Liver (tissue), 8 donors: ENCODE measurements at regions not wholly inside any gene's neighbourhood (a gene's known extent, or its start where the extent isn't known, plus 50 kb on each side); places are given as distances from the start of the nearest gene placed in this dataset.

Experiments
- DNase-seq: peaks from one replicate; pipeline ENCODE4 v3.0.0-alpha.2; 2017; ENCODE audit warnings: low spot score
- H3K27ac ChIP-seq, 2 donors: one replicate each; pipeline ENCODE4 v1.7.0; 2013; ENCODE audit warnings: inconsistent platforms in 2 of 2, low read length in 2 of 2, control low read depth in 1 of 2, low read depth in 1 of 2, mild to moderate bottlenecking in 1 of 2
- H3K27me3 ChIP-seq, 4 donors: one replicate each; pipeline versions ENCODE4 v1.6.1 to v1.7.0; 2013; ENCODE audit warnings: low read length in 3 of 4, inconsistent platforms in 1 of 4, mild to moderate bottlenecking in 1 of 4, moderate library complexity in 1 of 4; ENCODE audit not compliant: control insufficient read depth in 4 of 4, insufficient read depth in 4 of 4
- H3K36me3 ChIP-seq, 4 donors: one replicate each; pipeline versions ENCODE4 v1.6.1 to v1.7.0; 2013; ENCODE audit warnings: low read length in 3 of 4, mild to moderate bottlenecking in 3 of 4, low read depth in 1 of 4, moderate library complexity in 1 of 4; ENCODE audit not compliant: control insufficient read depth in 4 of 4, insufficient read depth in 3 of 4
- H3K4me1 ChIP-seq, 4 donors: one replicate each; pipeline versions ENCODE4 v1.6.1 to v1.7.0; 2013; ENCODE audit warnings: low read length in 3 of 4, mild to moderate bottlenecking in 3 of 4, moderate library complexity in 1 of 4; ENCODE audit not compliant: control insufficient read depth in 4 of 4, insufficient read depth in 4 of 4
- H3K4me3 ChIP-seq, 3 donors: one replicate each; pipeline versions ENCODE4 v1.6.1 to v1.7.0; 2013; ENCODE audit warnings: low read length in 3 of 3, control low read depth in 1 of 3, low read depth in 1 of 3, mild to moderate bottlenecking in 1 of 3
- H3K9ac ChIP-seq, 2 donors: one replicate each; pipeline ENCODE4 v1.7.0; 2013; ENCODE audit warnings: low read length in 2 of 2, mild to moderate bottlenecking in 2 of 2, moderate library complexity in 2 of 2, control low read depth in 1 of 2, low read depth in 1 of 2
- H3K9me3 ChIP-seq, 4 donors: one replicate each; pipeline versions ENCODE4 v1.6.1 to v1.7.0; 2013; ENCODE audit warnings: low read length in 3 of 4; ENCODE audit not compliant: control insufficient read depth in 4 of 4
- EGR1 ChIP-seq, 2 donors: IDR thresholded peaks; 2 replicates each; pipeline ENCODE4 v1.6.1; 2016 to 2018; ENCODE audit warnings: antibody characterized with exemption in 2 of 2, low read depth in 2 of 2
- FOXA1 ChIP-seq: IDR thresholded peaks from 2 replicates; pipeline ENCODE4 v1.6.1; 2016; ENCODE audit warnings: antibody characterized with exemption
- FOXA2 ChIP-seq: IDR thresholded peaks from 2 replicates; pipeline ENCODE4 v1.6.1; 2016; ENCODE audit warnings: antibody characterized with exemption
- GABPA ChIP-seq, 2 donors: IDR thresholded peaks in 1 of 2; conservative IDR thresholded peaks in 1 of 2; 2 replicates each; pipeline ENCODE4 v1.6.1; 2016; ENCODE audit warnings: antibody characterized with exemption in 2 of 2, mild to moderate bottlenecking in 1 of 2, moderate library complexity in 1 of 2
- HNF4A ChIP-seq, 2 donors: conservative IDR thresholded peaks; 2 replicates each; pipeline ENCODE4 v1.6.1; 2016; ENCODE audit warnings: antibody characterized with exemption in 2 of 2, mild to moderate bottlenecking in 2 of 2
- HNF4G ChIP-seq: IDR thresholded peaks from 2 replicates; pipeline ENCODE4 v1.6.1; 2016; ENCODE audit warnings: antibody characterized with exemption
- NR2F2 ChIP-seq: IDR thresholded peaks from 2 replicates; pipeline ENCODE4 v1.6.1; 2016; ENCODE audit warnings: antibody characterized with exemption
- RAD21 ChIP-seq, 2 donors: IDR thresholded peaks; 2 replicates each; pipeline ENCODE4 v1.6.1; 2016; ENCODE audit warnings: antibody characterized with exemption in 2 of 2, mild to moderate bottlenecking in 2 of 2
- RXRA ChIP-seq, 2 donors: IDR thresholded peaks; 2 replicates each; pipeline ENCODE4 v1.6.1; 2017 to 2018; ENCODE audit warnings: antibody characterized with exemption in 2 of 2, mild to moderate bottlenecking in 1 of 2
- SP1 ChIP-seq: IDR thresholded peaks from 2 replicates; pipeline ENCODE4 v1.6.1; 2018; ENCODE audit warnings: antibody characterized with exemption, mild to moderate bottlenecking
- TAF1 ChIP-seq: conservative IDR thresholded peaks from 2 replicates; pipeline ENCODE4 v1.6.1; 2016; ENCODE audit warnings: antibody characterized with exemption, mild to moderate bottlenecking
- YY1 ChIP-seq: IDR thresholded peaks from 2 replicates; pipeline ENCODE4 v1.6.1; 2016; ENCODE audit warnings: antibody characterized with exemption, mild to moderate bottlenecking
- ZBTB33 ChIP-seq: IDR thresholded peaks from 2 replicates; pipeline ENCODE4 v1.6.1; 2016; ENCODE audit warnings: antibody characterized with exemption
- WGBS: extraction: QIAGEN DNeasy Blood & Tissue Kit; methylation state at CpG from one replicate; pipeline ENCODE4 v1.1.7; 2013; 5-methylcytosine and 5-hydroxymethylcytosine counted together
- TF ChIP-seq, protein P1 (sequence below): fragments of 150-350 bp; IDR thresholded peaks from 2 replicates; pipeline ENCODE4 v1.5.1; 2017; ENCODE audit warnings: improper control_type of control experiment, low read depth, low read length; ENCODE audit not compliant: missing input control
- TF ChIP-seq, protein P2 (sequence below): IDR thresholded peaks from 2 replicates; pipeline ENCODE4 v1.6.1; 2016; ENCODE audit warnings: antibody characterized with exemption
- TF ChIP-seq, protein P3 (sequence below): IDR thresholded peaks from 2 replicates; pipeline ENCODE4 v1.6.1; 2016; ENCODE audit warnings: antibody characterized with exemption, mild to moderate bottlenecking
- donor health status: healthy.
- donor health status: healthy.
- donor health status: healthy.
- donor health status: healthy.
- donor health status: healthy.

DNA sequence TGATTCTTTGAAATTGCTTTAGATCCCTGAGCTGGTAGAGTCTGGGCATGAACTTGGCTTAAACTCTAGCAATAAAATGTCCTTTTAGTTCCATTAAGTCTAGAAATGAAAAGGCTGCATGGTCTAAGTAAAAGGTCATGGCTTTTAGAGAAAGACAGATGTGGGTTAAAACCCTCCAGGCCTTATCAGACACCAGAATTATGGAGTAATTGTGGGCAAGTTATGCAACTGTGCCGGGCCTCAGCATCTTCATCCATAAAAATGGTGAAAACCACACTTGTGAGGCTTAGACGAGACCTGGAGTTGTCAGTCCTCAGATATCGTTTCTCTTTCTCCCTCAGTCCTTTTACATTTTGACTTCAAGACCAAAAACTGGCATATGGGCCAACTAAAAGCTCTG is 597.9 kb upstream of the KIRREL3 start:
- Histone ChIP-seq H3K9ac (no peak overlapping the region), H3K27me3 (no peaks in the 10 kb centered on the region), H3K9me3 (no peaks in the 10 kb centered on the region), H3K36me3 (no peaks in the 10 kb centered on the region), H3K27ac (no peak overlapping the region), H3K4me1 (no peaks in the 10 kb centered on the region), H3K4me3 (no peak overlapping the region)
- DNase-seq: no peak
- 82% methylated on average over 3 of the region's 3 CpGs for WGBS
- TF ChIP-seq, protein P1, sequence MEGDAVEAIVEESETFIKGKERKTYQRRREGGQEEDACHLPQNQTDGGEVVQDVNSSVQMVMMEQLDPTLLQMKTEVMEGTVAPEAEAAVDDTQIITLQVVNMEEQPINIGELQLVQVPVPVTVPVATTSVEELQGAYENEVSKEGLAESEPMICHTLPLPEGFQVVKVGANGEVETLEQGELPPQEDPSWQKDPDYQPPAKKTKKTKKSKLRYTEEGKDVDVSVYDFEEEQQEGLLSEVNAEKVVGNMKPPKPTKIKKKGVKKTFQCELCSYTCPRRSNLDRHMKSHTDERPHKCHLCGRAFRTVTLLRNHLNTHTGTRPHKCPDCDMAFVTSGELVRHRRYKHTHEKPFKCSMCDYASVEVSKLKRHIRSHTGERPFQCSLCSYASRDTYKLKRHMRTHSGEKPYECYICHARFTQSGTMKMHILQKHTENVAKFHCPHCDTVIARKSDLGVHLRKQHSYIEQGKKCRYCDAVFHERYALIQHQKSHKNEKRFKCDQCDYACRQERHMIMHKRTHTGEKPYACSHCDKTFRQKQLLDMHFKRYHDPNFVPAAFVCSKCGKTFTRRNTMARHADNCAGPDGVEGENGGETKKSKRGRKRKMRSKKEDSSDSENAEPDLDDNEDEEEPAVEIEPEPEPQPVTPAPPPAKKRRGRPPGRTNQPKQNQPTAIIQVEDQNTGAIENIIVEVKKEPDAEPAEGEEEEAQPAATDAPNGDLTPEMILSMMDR: no peak
- TF ChIP-seq, protein P2, sequence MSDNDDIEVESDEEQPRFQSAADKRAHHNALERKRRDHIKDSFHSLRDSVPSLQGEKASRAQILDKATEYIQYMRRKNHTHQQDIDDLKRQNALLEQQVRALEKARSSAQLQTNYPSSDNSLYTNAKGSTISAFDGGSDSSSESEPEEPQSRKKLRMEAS: no peak
- TF ChIP-seq HNF4A (conservative IDR thresholded peaks at IDR 0.05) (no peak), SP1 (no peak), TAF1 (no peak), HNF4G (no peak), EGR1 (IDR thresholded peaks at IDR 0.05; ENCODE audit: low read depth in 2 of 2) (no peak), RXRA (IDR thresholded peaks at IDR 0.05) (no peak), FOXA1 (no peak), RAD21 (IDR thresholded peaks at IDR 0.05) (no peak), YY1 (no peak), ZBTB33 (no peak), NR2F2 (no peak), GABPA (IDR thresholded peaks at IDR 0.05 in 1 of 2, conservative IDR thresholded peaks at IDR 0.05 in 1 of 2) (no peak)
- TF ChIP-seq, protein P3, sequence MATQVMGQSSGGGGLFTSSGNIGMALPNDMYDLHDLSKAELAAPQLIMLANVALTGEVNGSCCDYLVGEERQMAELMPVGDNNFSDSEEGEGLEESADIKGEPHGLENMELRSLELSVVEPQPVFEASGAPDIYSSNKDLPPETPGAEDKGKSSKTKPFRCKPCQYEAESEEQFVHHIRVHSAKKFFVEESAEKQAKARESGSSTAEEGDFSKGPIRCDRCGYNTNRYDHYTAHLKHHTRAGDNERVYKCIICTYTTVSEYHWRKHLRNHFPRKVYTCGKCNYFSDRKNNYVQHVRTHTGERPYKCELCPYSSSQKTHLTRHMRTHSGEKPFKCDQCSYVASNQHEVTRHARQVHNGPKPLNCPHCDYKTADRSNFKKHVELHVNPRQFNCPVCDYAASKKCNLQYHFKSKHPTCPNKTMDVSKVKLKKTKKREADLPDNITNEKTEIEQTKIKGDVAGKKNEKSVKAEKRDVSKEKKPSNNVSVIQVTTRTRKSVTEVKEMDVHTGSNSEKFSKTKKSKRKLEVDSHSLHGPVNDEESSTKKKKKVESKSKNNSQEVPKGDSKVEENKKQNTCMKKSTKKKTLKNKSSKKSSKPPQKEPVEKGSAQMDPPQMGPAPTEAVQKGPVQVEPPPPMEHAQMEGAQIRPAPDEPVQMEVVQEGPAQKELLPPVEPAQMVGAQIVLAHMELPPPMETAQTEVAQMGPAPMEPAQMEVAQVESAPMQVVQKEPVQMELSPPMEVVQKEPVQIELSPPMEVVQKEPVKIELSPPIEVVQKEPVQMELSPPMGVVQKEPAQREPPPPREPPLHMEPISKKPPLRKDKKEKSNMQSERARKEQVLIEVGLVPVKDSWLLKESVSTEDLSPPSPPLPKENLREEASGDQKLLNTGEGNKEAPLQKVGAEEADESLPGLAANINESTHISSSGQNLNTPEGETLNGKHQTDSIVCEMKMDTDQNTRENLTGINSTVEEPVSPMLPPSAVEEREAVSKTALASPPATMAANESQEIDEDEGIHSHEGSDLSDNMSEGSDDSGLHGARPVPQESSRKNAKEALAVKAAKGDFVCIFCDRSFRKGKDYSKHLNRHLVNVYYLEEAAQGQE: no peak

GRCh38 chr11:127596433-127596832 is 595.9 kb upstream of the KIRREL3 start:
- Histone ChIP-seq H3K36me3 (no peaks in the 10 kb centered on the region), H3K27me3 (no peaks in the 10 kb centered on the region), H3K27ac (no peak overlapping the region), H3K9me3 (no peaks in the 10 kb centered on the region), H3K4me1 (no peaks in the 10 kb centered on the region), H3K4me3 (no peak overlapping the region), H3K9ac (no peak overlapping the region)
- DNase-seq: no peak
- WGBS: 77% methylated on average over 3 of the region's 3 CpGs
- TF ChIP-seq GABPA (IDR thresholded peaks at IDR 0.05 in 1 of 2, conservative IDR thresholded peaks at IDR 0.05 in 1 of 2): no peak
- TF ChIP-seq HNF4A (conservative IDR thresholded peaks at IDR 0.05): no peak
- TF ChIP-seq FOXA2: no peak
- no peak for TF ChIP-seq RAD21 (IDR thresholded peaks at IDR 0.05)
- no peak for TF ChIP-seq NR2F2
- TF ChIP-seq, protein P2: no peak
